Mesenchymal stem cell (in vitro differentiated cells and primary cell): ENCODE measurements at regions not wholly inside any gene's neighbourhood (a gene's known extent, or its start where the extent isn't known, plus 50 kb on each side); places are given as distances from the start of the nearest gene placed in this dataset.

Experiments
- DNase-seq: peaks from one replicate; pipeline ENCODE4 v3.0.0-alpha.2; 2013
- H2AFZ ChIP-seq: one replicate; pipeline ENCODE4 v1.6.1; 2013; ENCODE audit warnings: low read depth, mild to moderate bottlenecking, control low read depth, inconsistent platforms, low read length, moderate library complexity
- H2AK5ac ChIP-seq: 2 replicates; pipeline ENCODE4 v1.6.1; 2013; ENCODE audit warnings: low read length, moderate library complexity, mild to moderate bottlenecking, inconsistent platforms; ENCODE audit not compliant: severe bottlenecking
- H2BK120ac ChIP-seq: one replicate; pipeline ENCODE4 v1.6.1; 2013; ENCODE audit warnings: low read depth, mild to moderate bottlenecking, inconsistent platforms, low read length, moderate library complexity
- H2BK12ac ChIP-seq, 2 experiments: one replicate each; pipeline ENCODE4 v1.6.1; 2013; ENCODE audit warnings: inconsistent platforms in 2 of 2, low read length in 2 of 2, mild to moderate bottlenecking in 2 of 2, moderate library complexity in 2 of 2, control low read depth in 1 of 2
- H2BK15ac ChIP-seq: one replicate; pipeline ENCODE4 v1.6.1; 2013; ENCODE audit warnings: mild to moderate bottlenecking, low read depth, inconsistent platforms; ENCODE audit not compliant: poor library complexity, severe bottlenecking
- H2BK5ac ChIP-seq: 2 replicates; pipeline ENCODE4 v1.6.1; 2013; ENCODE audit warnings: low read depth, mild to moderate bottlenecking, low read length, control low read depth, inconsistent platforms; ENCODE audit not compliant: poor library complexity, severe bottlenecking
- H3K14ac ChIP-seq, 2 experiments: one replicate each; pipeline ENCODE4 v1.6.1; 2013; ENCODE audit warnings: inconsistent platforms in 2 of 2, low read length in 2 of 2, control low read depth in 1 of 2, mild to moderate bottlenecking in 1 of 2, moderate library complexity in 1 of 2
- H3K18ac ChIP-seq, 2 experiments: one replicate each; pipeline ENCODE4 v1.6.1; 2013; ENCODE audit warnings: inconsistent platforms in 2 of 2, low read length in 2 of 2, control low read depth in 1 of 2, low read depth in 1 of 2, mild to moderate bottlenecking in 1 of 2
- H3K23ac ChIP-seq, 2 experiments: one replicate each; pipeline ENCODE4 v1.6.1; 2013; ENCODE audit warnings: inconsistent platforms in 2 of 2, low read length in 2 of 2, mild to moderate bottlenecking in 2 of 2, moderate library complexity in 2 of 2, control low read depth in 1 of 2
- H3K27ac ChIP-seq: 2 replicates; pipeline ENCODE4 v1.5.1; 2013; ENCODE audit warnings: mild to moderate bottlenecking, moderate library complexity, low read length, control low read depth, inconsistent platforms; ENCODE audit not compliant: poor library complexity, severe bottlenecking
- H3K27me3 ChIP-seq, 2 experiments: 2 replicates each; pipeline versions ENCODE4 v1.6.1 to v1.7.0; 2013; ENCODE audit warnings: low read length in 2 of 2, mild to moderate bottlenecking in 2 of 2, moderate library complexity in 2 of 2, control low read depth in 1 of 2, inconsistent platforms in 1 of 2; ENCODE audit not compliant: control insufficient read depth in 1 of 2, insufficient read depth in 1 of 2
- H3K36me3 ChIP-seq, 2 experiments: 2 replicates each; pipeline versions ENCODE4 v1.6.1 to v1.7.0; 2013; ENCODE audit warnings: low read length in 2 of 2, control low read depth in 1 of 2, inconsistent platforms in 1 of 2, low read depth in 1 of 2, mild to moderate bottlenecking in 1 of 2; ENCODE audit not compliant: insufficient read depth in 2 of 2, control insufficient read depth in 1 of 2
- H3K4ac ChIP-seq, 2 experiments: one replicate each; pipeline ENCODE4 v1.6.1; 2013; ENCODE audit warnings: inconsistent platforms in 2 of 2, low read length in 2 of 2, mild to moderate bottlenecking in 2 of 2, moderate library complexity in 2 of 2, control low read depth in 1 of 2, low read depth in 1 of 2
- H3K4me1 ChIP-seq: 2 replicates; pipeline ENCODE4 v1.6.1; 2013; ENCODE audit warnings: low read depth, low read length, control low read depth; ENCODE audit not compliant: control insufficient read depth, insufficient read depth
- H3K4me2 ChIP-seq: 2 replicates; pipeline ENCODE4 v1.6.1; 2013; ENCODE audit warnings: low read length, mild to moderate bottlenecking, inconsistent platforms; ENCODE audit not compliant: poor library complexity, severe bottlenecking
- H3K4me3 ChIP-seq, 2 experiments: 2 replicates each; pipeline versions ENCODE4 v1.5.1 to v1.7.0; 2013; ENCODE audit warnings: low read length in 2 of 2, mild to moderate bottlenecking in 2 of 2, control low read depth in 1 of 2, low read depth in 1 of 2; ENCODE audit not compliant: insufficient read depth in 1 of 2
- H3K79me1 ChIP-seq: replicated peaks from 2 replicates; pipeline ENCODE4 v1.6.1; 2013; ENCODE audit warnings: mild to moderate bottlenecking, control low read depth, low read length, inconsistent platforms; ENCODE audit not compliant: poor library complexity, severe bottlenecking
- H3K9ac ChIP-seq: 2 replicates; pipeline ENCODE4 v1.7.0; 2013; ENCODE audit warnings: mild to moderate bottlenecking, low read length, moderate library complexity
- H3K9me3 ChIP-seq: 2 replicates; pipeline ENCODE4 v1.7.0; 2013; ENCODE audit warnings: mild to moderate bottlenecking, low read length; ENCODE audit not compliant: control insufficient read depth
- H4K8ac ChIP-seq: one replicate; pipeline ENCODE4 v1.6.1; 2013; ENCODE audit warnings: inconsistent platforms, mild to moderate bottlenecking, low read length, moderate library complexity
- H4K91ac ChIP-seq: one replicate; pipeline ENCODE4 v1.6.1; 2013; ENCODE audit warnings: mild to moderate bottlenecking, low read length, inconsistent platforms
- WGBS: methylation state at CpG from one replicate; pipeline ENCODE4 v1.1.7; 2013; ENCODE audit warnings: mixed read lengths; 5-methylcytosine and 5-hydroxymethylcytosine counted together

GRCh38 chr21:34289856-34290255 lies 74.0 kb upstream of the KCNE2 start:
- whole genome bisulfite sequencing, result 100% methylated on average over 1 of the region's 1 CpG
- H3K4ac ChIP-seq, result no peak overlapping the region
- H3K9ac ChIP-seq, result no peak overlapping the region
- no peak overlapping the region for H2BK15ac ChIP-seq
- no peak overlapping the region for H3K4me2 ChIP-seq
- DNase-seq, result no peak
- H3K4me1 ChIP-seq, result no peaks in the 10 kb centered on the region
- H2AFZ ChIP-seq, result no peak overlapping the region
- no peak overlapping the region for H2BK5ac ChIP-seq
- no peak overlapping the region for H2BK120ac ChIP-seq
- H3K23ac ChIP-seq, result no peak overlapping the region
- no peaks in the 10 kb centered on the region for H3K36me3 ChIP-seq
- H3K14ac ChIP-seq, result no peak overlapping the region
- no peak overlapping the region for H3K18ac ChIP-seq
- H3K27me3 ChIP-seq, result no peaks in the 10 kb centered on the region
- no peak overlapping the region for H2BK12ac ChIP-seq
- no peak overlapping the region for H3K4me3 ChIP-seq
- no peak overlapping the region for H4K91ac ChIP-seq
- H4K8ac ChIP-seq, result no peak overlapping the region
- no peak overlapping the region for H2AK5ac ChIP-seq
- H3K9me3 ChIP-seq, result no peaks in the 10 kb centered on the region
- H3K27ac ChIP-seq, result no peak overlapping the region
- H3K79me1 ChIP-seq, result no peaks in the 10 kb centered on the region

GRCh38 chr21:34296878-34297277 lies 66.9 kb upstream of the KCNE2 start:
- no peak overlapping the region for H3K9ac ChIP-seq
- no peak overlapping the region for H2BK5ac ChIP-seq
- H3K4me3 ChIP-seq, result no peak overlapping the region
- no peak for DNase-seq
- no peaks in the 10 kb centered on the region for H3K79me1 ChIP-seq
- no peak overlapping the region for H2BK12ac ChIP-seq
- H3K4me1 ChIP-seq, result no peaks in the 10 kb centered on the region
- no peak overlapping the region for H2AFZ ChIP-seq
- H3K14ac ChIP-seq, result no peak overlapping the region
- no peaks in the 10 kb centered on the region for H3K36me3 ChIP-seq
- WGBS, result 100% methylated on average over 1 of the region's 2 CpGs
- no peak overlapping the region for H3K27ac ChIP-seq
- peaks cover 2 to 3% of the 10 kb centered on the region in 2 experiments for H3K27me3 ChIP-seq
- H3K4me2 ChIP-seq, result no peak overlapping the region
- no peak overlapping the region for H4K91ac ChIP-seq
- H3K9me3 ChIP-seq, result peaks cover 5% of the 10 kb centered on the region
- no peak overlapping the region for H2BK120ac ChIP-seq
- H4K8ac ChIP-seq, result no peak overlapping the region
- H3K18ac ChIP-seq, result no peak overlapping the region
- H3K4ac ChIP-seq, result no peak overlapping the region
- H2BK15ac ChIP-seq, result no peak overlapping the region
- no peak overlapping the region for H2AK5ac ChIP-seq
- no peak overlapping the region for H3K23ac ChIP-seq

- WGBS, result 69% methylated on average over 2 of the region's 3 CpGs
- no peak overlapping the region for H3K18ac ChIP-seq
- H2BK12ac ChIP-seq, result no peak overlapping the region
- H3K9ac ChIP-seq, result no peak overlapping the region
- no peak overlapping the region for H3K14ac ChIP-seq
- H2AFZ ChIP-seq, result no peak overlapping the region
- H3K4ac ChIP-seq, result no peak overlapping the region
- H3K4me3 ChIP-seq, result no peak overlapping the region
- H4K8ac ChIP-seq, result no peak overlapping the region
- no peak overlapping the region for H2AK5ac ChIP-seq
- H3K27ac ChIP-seq, result no peak overlapping the region
- no peak overlapping the region for H3K4me2 ChIP-seq
- H4K91ac ChIP-seq, result no peak overlapping the region
- H3K27me3 ChIP-seq, result peaks cover 2 to 3% of the 10 kb centered on the region in 2 experiments
- no peak for DNase-seq
- H3K79me1 ChIP-seq, result no peaks in the 10 kb centered on the region
- no peak overlapping the region for H2BK15ac ChIP-seq
- H3K23ac ChIP-seq, result no peak overlapping the region
- no peak overlapping the region for H2BK5ac ChIP-seq
- H2BK120ac ChIP-seq, result no peak overlapping the region
- peaks cover 5% of the 10 kb centered on the region for H3K9me3 ChIP-seq
- no peaks in the 10 kb centered on the region for H3K4me1 ChIP-seq
- no peaks in the 10 kb centered on the region for H3K36me3 ChIP-seq
Observed at GRCh38 chr21:34298534-34299167, 65.2 kb upstream of the KCNE2 start.

GRCh38 chr21:34299168-34299539 lies 64.7 kb upstream of the KCNE2 start:
- no peak overlapping the region for H3K4me2 ChIP-seq
- no peak overlapping the region for H4K8ac ChIP-seq
- H3K4me3 ChIP-seq, result no peak overlapping the region
- no peak for DNase-seq
- H3K4ac ChIP-seq, result no peak overlapping the region
- no peak overlapping the region for H3K18ac ChIP-seq
- peaks cover 5% of the 10 kb centered on the region for H3K9me3 ChIP-seq
- no peak overlapping the region for H4K91ac ChIP-seq
- no peaks in the 10 kb centered on the region for H3K36me3 ChIP-seq
- H2AFZ ChIP-seq, result no peak overlapping the region
- H3K9ac ChIP-seq, result no peak overlapping the region
- H3K14ac ChIP-seq, result no peak overlapping the region
- H3K4me1 ChIP-seq, result no peaks in the 10 kb centered on the region
- no peak overlapping the region for H3K23ac ChIP-seq
- no peak overlapping the region for H2BK120ac ChIP-seq
- H2BK12ac ChIP-seq, result no peak overlapping the region
- H2BK5ac ChIP-seq, result no peak overlapping the region
- H2BK15ac ChIP-seq, result no peak overlapping the region
- no peaks in the 10 kb centered on the region for H3K79me1 ChIP-seq
- WGBS, result 80% methylated on average over 2 of the region's 2 CpGs
- H2AK5ac ChIP-seq, result no peak overlapping the region
- peaks cover 2 to 3% of the 10 kb centered on the region in 2 experiments for H3K27me3 ChIP-seq
- no peak overlapping the region for H3K27ac ChIP-seq
